MCF 10A (cell line): ENCODE measurements at regions not wholly inside any gene's neighbourhood (a gene's known extent, or its start where the extent isn't known, plus 50 kb on each side); places are given as distances from the start of the nearest gene placed in this dataset.
"Not testable (repeated sequence)": the region's sequence is repeated elsewhere in the genome, so short reads cannot be mapped to it uniquely, and the experiment has no call there.

ENCODE experiments used
- BruUV-seq: library from RNA; stranded (reverse); fragments of 400-500 nt; replicated peaks from 2 replicates; lab custom pipeline; 2021; lab: Mats Ljungman, UMichigan
- CTCF ChIA-PET: fragments of 300-600 bp; sonication (Branson Sonifier 250); formaldehyde crosslinking; extraction: SDS; loops from one replicate; lab custom pipeline; 2021; ENCODE audit warnings: antibody characterized with exemption, inconsistent platforms; lab: Yijun Ruan, JAX
- POLR2A ChIA-PET: fragments of 300-600, 350-650 bp; sonication (Branson Sonifier 250); formaldehyde crosslinking; extraction: SDS; loops from one replicate; lab custom pipeline; 2020; ENCODE audit warnings: antibody characterized with exemption, inconsistent platforms; lab: Yijun Ruan, JAX
- DNase-seq: peaks from one replicate; pipeline ENCODE4 v3.0.0-alpha.2; 2018; ENCODE audit not compliant: unreplicated experiment
- H3K27ac Mint-ChIP-seq: one replicate; pipeline ENCODE4 v1.8.0; 2022; ENCODE audit warnings: mild to moderate bottlenecking, low read depth, mixed read lengths; ENCODE audit not compliant: unreplicated experiment
- H3K27me3 Mint-ChIP-seq: one replicate; pipeline ENCODE4 v1.8.0; 2022; ENCODE audit warnings: mixed read lengths; ENCODE audit not compliant: insufficient read depth, unreplicated experiment
- H3K36me3 Mint-ChIP-seq: one replicate; pipeline ENCODE4 v1.8.0; 2022; ENCODE audit warnings: mild to moderate bottlenecking, moderate library complexity, mixed read lengths; ENCODE audit not compliant: insufficient read depth, unreplicated experiment
- H3K4me1 Mint-ChIP-seq: one replicate; pipeline ENCODE4 v1.8.0; 2022; ENCODE audit warnings: mixed read lengths; ENCODE audit not compliant: insufficient read depth, unreplicated experiment
- H3K4me3 Mint-ChIP-seq: one replicate; pipeline ENCODE4 v1.8.0; 2022; ENCODE audit warnings: mild to moderate bottlenecking, moderate library complexity, mixed read lengths; ENCODE audit not compliant: unreplicated experiment
- H3K9me3 Mint-ChIP-seq: one replicate; pipeline ENCODE4 v1.8.0; 2022; ENCODE audit warnings: mixed read lengths; ENCODE audit not compliant: unreplicated experiment
- intact Hi-C: fragments of 100-400 bp; cut with micrococcal nuclease; formaldehyde crosslinking; loops from 2 replicates; pipeline ENCODE4 v1.14.1; 2022
- TF ChIP-seq, protein P1 (sequence below): fragments of 200-600 bp; IDR thresholded peaks from one replicate; pipeline ENCODE4 v1.8.0; 2022; ENCODE audit warnings: antibody characterized with exemption, mild to moderate bottlenecking; ENCODE audit not compliant: unreplicated experiment

GRCh38 chr6:77273929-77274328, 189.4 kb downstream of the HTR1B start:
- no TSS peak for BruUV-seq
- ChIA-PET CTCF (no interaction called here), POLR2A (no interaction called here)
- DNase-seq: no peak
- Mint-ChIP-seq H3K36me3 (peaks cover 6% of the 10 kb centered on the region), H3K9me3 (no peaks in the 10 kb centered on the region), H3K4me1 (peaks cover 7% of the 10 kb centered on the region), H3K27me3 (no peaks in the 10 kb centered on the region), H3K4me3 (no peak overlapping the region), H3K27ac (no peak overlapping the region)
- intact Hi-C loops: no loop called here
- TF ChIP-seq, protein P1, sequence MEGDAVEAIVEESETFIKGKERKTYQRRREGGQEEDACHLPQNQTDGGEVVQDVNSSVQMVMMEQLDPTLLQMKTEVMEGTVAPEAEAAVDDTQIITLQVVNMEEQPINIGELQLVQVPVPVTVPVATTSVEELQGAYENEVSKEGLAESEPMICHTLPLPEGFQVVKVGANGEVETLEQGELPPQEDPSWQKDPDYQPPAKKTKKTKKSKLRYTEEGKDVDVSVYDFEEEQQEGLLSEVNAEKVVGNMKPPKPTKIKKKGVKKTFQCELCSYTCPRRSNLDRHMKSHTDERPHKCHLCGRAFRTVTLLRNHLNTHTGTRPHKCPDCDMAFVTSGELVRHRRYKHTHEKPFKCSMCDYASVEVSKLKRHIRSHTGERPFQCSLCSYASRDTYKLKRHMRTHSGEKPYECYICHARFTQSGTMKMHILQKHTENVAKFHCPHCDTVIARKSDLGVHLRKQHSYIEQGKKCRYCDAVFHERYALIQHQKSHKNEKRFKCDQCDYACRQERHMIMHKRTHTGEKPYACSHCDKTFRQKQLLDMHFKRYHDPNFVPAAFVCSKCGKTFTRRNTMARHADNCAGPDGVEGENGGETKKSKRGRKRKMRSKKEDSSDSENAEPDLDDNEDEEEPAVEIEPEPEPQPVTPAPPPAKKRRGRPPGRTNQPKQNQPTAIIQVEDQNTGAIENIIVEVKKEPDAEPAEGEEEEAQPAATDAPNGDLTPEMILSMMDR: no peak

- Mint-ChIP-seq H3K4me1 (peaks cover 6% of the 10 kb centered on the region), H3K4me3 (no peak overlapping the region), H3K27ac (no peak overlapping the region), H3K9me3 (peaks cover 9% of the 10 kb centered on the region), H3K27me3 (no peaks in the 10 kb centered on the region), H3K36me3 (no peaks in the 10 kb centered on the region)
- CTCF ChIA-PET: no interaction called here
- TF ChIP-seq, protein P1: no peak
- BruUV-seq: no TSS peak
- POLR2A ChIA-PET: no interaction called here
- intact Hi-C loops: no loop called here
- DNase-seq: no peak
Measured at GRCh38 chr6:77264970-77265369, 198.3 kb downstream of the HTR1B start.

DNA sequence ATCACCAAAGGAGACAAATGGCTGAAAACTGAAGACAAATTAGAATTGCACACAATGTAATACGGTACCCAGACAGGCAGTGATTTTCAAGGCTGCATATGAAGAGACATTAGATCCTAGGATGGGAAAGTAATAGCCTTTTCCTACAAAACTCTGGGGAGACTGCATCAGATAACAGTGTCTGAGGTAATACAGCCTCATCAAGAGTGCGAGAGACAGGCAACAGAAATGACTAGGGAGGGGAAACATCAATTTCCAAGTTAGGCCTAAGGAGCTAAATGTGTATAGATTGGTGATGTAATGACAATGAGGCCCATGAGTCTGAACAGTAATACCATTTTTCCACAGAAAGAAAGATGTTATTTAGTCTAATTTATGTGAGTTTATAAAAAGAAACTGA, 200.3 kb downstream of the HTR1B start:
- Mint-ChIP-seq H3K36me3 (peaks cover 10% of the 10 kb centered on the region), H3K27ac (no peak overlapping the region)
- CTCF ChIA-PET: no interaction called here

GRCh38 chr6:77251801-77252200, 211.5 kb downstream of the HTR1B start:
- H3K4me3 Mint-ChIP-seq, H3K9me3 Mint-ChIP-seq, BruUV-seq, H3K4me1 Mint-ChIP-seq, H3K27me3 Mint-ChIP-seq, DNase-seq, H3K27ac Mint-ChIP-seq, intact Hi-C loops, H3K36me3 Mint-ChIP-seq: not testable (repeated sequence)
- ChIA-PET POLR2A (interaction anchor here (0.7 kb wide), 1 partner anchor 20 kb away, joined by 3 read pairs; no protein-coding TSS in a partner anchor), CTCF (interaction anchor here (0.8 to 1.1 kb wide), 3 partner anchors 18 to 145 kb away, joined by 3 to 4 read pairs (median 4); no protein-coding TSS in a partner anchor)

More for the DNA sequence above, 200.3 kb downstream of the HTR1B start:
- intact Hi-C loops: no loop called here
- Mint-ChIP-seq H3K4me3 (no peak overlapping the region), H3K4me1 (peaks cover 6% of the 10 kb centered on the region), H3K27me3 (no peaks in the 10 kb centered on the region), H3K9me3 (peaks cover 16% of the 10 kb centered on the region)
- no peak for DNase-seq
- TF ChIP-seq, protein P1: no peak
- no TSS peak for BruUV-seq
- POLR2A ChIA-PET: no interaction called here

DNA sequence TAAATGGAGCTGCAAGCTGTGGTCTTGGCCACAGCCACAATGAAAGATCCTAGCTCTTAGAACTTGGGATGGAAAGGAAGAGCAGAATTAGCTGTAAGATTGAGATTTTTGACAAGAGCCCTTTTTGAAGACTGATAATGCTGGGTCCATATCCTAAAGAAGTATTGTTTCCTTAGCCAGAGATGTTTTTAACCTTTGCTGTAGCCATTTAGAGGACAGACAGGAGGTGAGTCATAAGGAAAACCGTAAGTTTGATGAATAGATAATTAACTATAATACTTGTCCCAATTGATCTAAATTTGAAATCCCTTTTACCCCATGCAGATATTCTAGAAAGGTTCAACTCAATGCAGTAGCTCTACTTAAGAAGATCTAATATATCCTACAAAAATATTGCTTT, 213.7 kb downstream of the HTR1B start:
- TF ChIP-seq, protein P1: no peak
- Mint-ChIP-seq H3K27me3 (no peaks in the 10 kb centered on the region), H3K4me1 (no peaks in the 10 kb centered on the region), H3K4me3 (no peak overlapping the region), H3K27ac (no peak overlapping the region), H3K36me3 (no peaks in the 10 kb centered on the region), H3K9me3 (no peaks in the 10 kb centered on the region)
- no TSS peak for BruUV-seq
- ChIA-PET CTCF (interaction anchor here (0.8 kb wide), 1 partner anchor 80 kb away, joined by 4 read pairs; no protein-coding TSS in a partner anchor), POLR2A (no interaction called here)
- no peak for DNase-seq
- intact Hi-C loops: no loop called here
